SJSA1 (cell line): ENCODE measurements at regions not wholly inside any gene's neighbourhood (a gene's known extent, or its start where the extent isn't known, plus 50 kb on each side); places are given as distances from the start of the nearest gene placed in this dataset.

Experiments
- DNase-seq, 2 experiments: peaks; one replicate each; pipeline ENCODE4 v3.0.0-alpha.2; 2015 to 2020; ENCODE audit warnings: low spot score in 2 of 2, low read depth in 1 of 2
- H3K27ac ChIP-seq: fragments of 250-450 bp; sonication (Bioruptor Pico); 2 replicates; pipeline ENCODE4 v1.5.1; 2020; ENCODE audit warnings: mild to moderate bottlenecking, moderate library complexity
- H3K27me3 ChIP-seq: fragments of 250-450 bp; sonication (Bioruptor Pico); replicated peaks from 2 replicates; pipeline ENCODE4 v1.5.1; 2020; ENCODE audit warnings: mild to moderate bottlenecking, moderate library complexity
- H3K36me3 ChIP-seq: fragments of 250-450 bp; sonication (Bioruptor Pico); 2 replicates; pipeline ENCODE4 v1.5.1; 2020; ENCODE audit warnings: mild to moderate bottlenecking
- H3K4me1 ChIP-seq: fragments of 250-450 bp; sonication (Bioruptor Pico); replicated peaks from 2 replicates; pipeline ENCODE4 v1.6.1; 2021; ENCODE audit warnings: mild to moderate bottlenecking
- H3K4me3 ChIP-seq: fragments of 250-450 bp; sonication (Bioruptor Pico); 2 replicates; pipeline ENCODE4 v1.5.1; 2020; ENCODE audit warnings: mild to moderate bottlenecking
- H3K9me3 ChIP-seq: fragments of 250-450 bp; sonication (Bioruptor Pico); replicated peaks from 2 replicates; pipeline ENCODE4 v1.5.1; 2020; ENCODE audit warnings: mild to moderate bottlenecking

DNA sequence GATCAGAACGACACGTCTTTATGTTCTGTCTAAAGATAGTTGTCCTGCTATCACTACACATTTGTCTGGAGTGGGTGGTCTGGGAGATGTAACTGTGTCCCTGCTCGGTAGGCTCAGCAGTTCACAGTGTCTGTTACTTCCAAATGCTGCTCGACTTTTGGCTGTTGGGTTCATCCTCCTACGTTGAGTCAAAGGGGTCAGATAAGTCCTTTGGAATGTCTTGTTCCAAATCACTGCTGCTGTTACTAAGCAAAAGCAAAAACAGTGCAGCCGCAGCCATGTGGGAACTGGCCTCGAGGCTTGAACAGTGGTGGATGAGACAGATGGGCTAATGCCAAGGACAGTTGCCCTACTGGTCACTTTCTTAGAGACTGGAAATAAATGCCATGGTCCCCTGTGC is 272.2 kb upstream of the MAP3K7 start:
- Histone ChIP-seq H3K27ac (no peak overlapping the region), H3K4me1 (no peaks in the 10 kb centered on the region), H3K36me3 (no peaks in the 10 kb centered on the region), H3K4me3 (no peak overlapping the region), H3K27me3 (no peaks in the 10 kb centered on the region), H3K9me3 (no peaks in the 10 kb centered on the region)
- no peak for DNase-seq

DNA sequence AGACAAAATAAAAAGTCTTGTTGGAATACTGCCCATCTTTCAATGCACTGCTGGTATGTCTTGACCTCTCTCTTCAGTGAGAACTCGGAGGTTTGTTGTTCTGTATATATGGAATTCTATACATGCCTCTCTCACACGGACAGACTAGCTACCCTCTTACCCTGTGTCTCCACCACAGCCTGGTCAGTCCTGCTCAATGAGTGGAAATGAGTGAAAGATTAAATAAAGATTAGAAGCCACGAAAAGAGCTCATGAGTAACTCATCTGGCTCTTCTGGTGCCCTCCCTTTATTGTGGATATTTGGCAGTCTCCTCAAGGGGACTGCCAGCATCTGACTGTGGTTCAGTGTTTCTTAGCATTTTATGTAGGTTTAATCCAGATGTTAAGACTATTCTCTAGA is 262.8 kb upstream of the MAP3K7 start:
- Histone ChIP-seq H3K27me3 (peaks cover 6% of the 10 kb centered on the region; the same call in 1 of the 2 replicates), H3K36me3 (no peaks in the 10 kb centered on the region), H3K9me3 (no peaks in the 10 kb centered on the region), H3K4me1 (no peaks in the 10 kb centered on the region), H3K27ac (no peak overlapping the region), H3K4me3 (no peak overlapping the region)
- no peak for DNase-seq

GRCh38 chr6:90846824-90847223 is 260.0 kb upstream of the MAP3K7 start:
- H3K9me3 ChIP-seq, result no peaks in the 10 kb centered on the region
- H3K4me3 ChIP-seq, result no peak overlapping the region
- DNase-seq, result no peak
- no peak overlapping the region for H3K27ac ChIP-seq
- peaks cover 6% of the 10 kb centered on the region; the same call in 1 of the 2 replicates for H3K27me3 ChIP-seq
- no peaks in the 10 kb centered on the region for H3K36me3 ChIP-seq
- H3K4me1 ChIP-seq, result no peaks in the 10 kb centered on the region

GRCh38 chr6:90835596-90836212 is 248.8 kb upstream of the MAP3K7 start:
- no peak overlapping the region for H3K4me3 ChIP-seq
- no peaks in the 10 kb centered on the region for H3K4me1 ChIP-seq
- H3K9me3 ChIP-seq, result no peaks in the 10 kb centered on the region
- no peak for DNase-seq
- no peak overlapping the region for H3K27ac ChIP-seq
- no peaks in the 10 kb centered on the region for H3K36me3 ChIP-seq
- no peaks in the 10 kb centered on the region for H3K27me3 ChIP-seq

- H3K9me3 ChIP-seq, result no peaks in the 10 kb centered on the region
- no peak overlapping the region for H3K27ac ChIP-seq
- no peak overlapping the region for H3K4me3 ChIP-seq
- no peaks in the 10 kb centered on the region for H3K4me1 ChIP-seq
- no peak for DNase-seq
- H3K27me3 ChIP-seq, result no peaks in the 10 kb centered on the region
- no peaks in the 10 kb centered on the region for H3K36me3 ChIP-seq
These were observed 242.4 kb upstream of the MAP3K7 start for GRCh38 chr6:90829311-90829710.

- Histone ChIP-seq H3K4me3 (no peak overlapping the region), H3K9me3 (no peaks in the 10 kb centered on the region), H3K36me3 (no peaks in the 10 kb centered on the region), H3K4me1 (no peaks in the 10 kb centered on the region), H3K27me3 (no peaks in the 10 kb centered on the region), H3K27ac (no peak overlapping the region)
- no peak for DNase-seq
These were observed 233.6 kb upstream of the MAP3K7 start for GRCh38 chr6:90820436-90820835.

DNA sequence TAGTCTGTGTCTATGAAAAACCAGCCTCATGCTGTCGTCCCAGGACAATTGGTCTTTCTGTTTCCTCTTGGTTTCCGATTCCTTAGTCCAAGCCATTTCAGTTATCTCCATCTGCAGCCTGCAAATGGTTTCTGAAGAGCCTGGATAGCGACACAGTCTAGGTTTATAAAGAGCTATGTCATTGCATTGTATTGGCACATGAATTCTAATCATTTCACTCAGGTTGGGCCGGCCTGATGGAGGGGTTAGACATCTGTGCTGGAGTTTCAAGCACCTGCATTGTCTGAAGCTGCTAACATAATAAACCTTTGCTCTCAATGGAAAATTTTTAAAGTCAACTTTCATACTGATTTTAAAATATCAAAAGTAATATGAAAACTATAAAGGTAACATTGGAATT is 232.6 kb upstream of the MAP3K7 start:
- H3K4me3 ChIP-seq, result no peak overlapping the region
- no peak for DNase-seq
- H3K27me3 ChIP-seq, result no peaks in the 10 kb centered on the region
- no peaks in the 10 kb centered on the region for H3K9me3 ChIP-seq
- no peaks in the 10 kb centered on the region for H3K36me3 ChIP-seq
- H3K27ac ChIP-seq, result no peak overlapping the region
- H3K4me1 ChIP-seq, result no peaks in the 10 kb centered on the region

GRCh38 chr6:90818163-90818562 is 231.3 kb upstream of the MAP3K7 start:
- Histone ChIP-seq H3K27me3 (no peaks in the 10 kb centered on the region), H3K4me1 (no peaks in the 10 kb centered on the region), H3K9me3 (no peaks in the 10 kb centered on the region), H3K27ac (no peak overlapping the region), H3K4me3 (no peak overlapping the region), H3K36me3 (no peaks in the 10 kb centered on the region)
- DNase-seq, result no peak

- no peak for DNase-seq
- H3K9me3 ChIP-seq, result no peaks in the 10 kb centered on the region
- no peaks in the 10 kb centered on the region for H3K36me3 ChIP-seq
- no peak overlapping the region for H3K27ac ChIP-seq
- no peak overlapping the region for H3K4me3 ChIP-seq
- no peaks in the 10 kb centered on the region for H3K27me3 ChIP-seq
- H3K4me1 ChIP-seq, result no peaks in the 10 kb centered on the region
These were observed 229.9 kb upstream of the MAP3K7 start for GRCh38 chr6:90816764-90817163.

DNA sequence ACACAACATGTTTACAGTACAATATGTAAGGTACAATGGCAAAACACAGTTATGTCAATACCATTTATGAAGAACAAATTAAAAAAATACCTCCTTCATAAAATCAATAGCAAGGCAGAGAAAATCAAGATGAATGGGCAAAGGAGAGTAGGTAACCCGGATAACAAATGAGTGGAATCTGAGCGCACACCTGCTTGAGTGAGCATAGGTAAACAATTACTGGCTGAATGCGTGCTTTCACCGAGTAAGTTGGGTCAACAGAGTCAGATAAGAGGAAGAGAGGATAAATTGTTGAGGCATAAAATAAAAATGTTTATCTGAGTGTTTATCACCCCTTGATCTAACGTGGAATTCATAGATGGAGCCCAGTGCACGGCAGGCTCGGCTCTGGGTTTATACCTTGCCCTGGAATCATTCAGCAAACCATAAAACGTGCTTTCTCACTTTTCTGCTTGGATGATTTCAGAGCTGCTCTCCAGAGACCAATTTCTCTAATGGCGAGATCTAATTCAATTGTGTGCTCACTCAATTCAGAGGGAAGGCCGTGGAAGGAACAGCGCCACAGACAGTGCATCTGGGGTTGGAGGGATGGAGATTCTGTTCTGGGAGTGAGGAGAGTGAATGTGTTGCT is 224.8 kb upstream of the MAP3K7 start:
- Histone ChIP-seq H3K4me1 (no peaks in the 10 kb centered on the region), H3K36me3 (no peaks in the 10 kb centered on the region), H3K27me3 (no peaks in the 10 kb centered on the region), H3K27ac (no peak overlapping the region), H3K4me3 (no peak overlapping the region), H3K9me3 (no peaks in the 10 kb centered on the region)
- no peak for DNase-seq

- H3K4me1 ChIP-seq, result no peaks in the 10 kb centered on the region
- H3K36me3 ChIP-seq, result no peaks in the 10 kb centered on the region
- no peaks in the 10 kb centered on the region; the same call in 1 of the 2 replicates for H3K27me3 ChIP-seq
- H3K4me3 ChIP-seq, result no peak overlapping the region
- no peaks in the 10 kb centered on the region for H3K9me3 ChIP-seq
- H3K27ac ChIP-seq, result no peak overlapping the region
- DNase-seq, result no peak
These were observed 222.2 kb upstream of the MAP3K7 start for GRCh38 chr6:90809035-90809434.

DNA sequence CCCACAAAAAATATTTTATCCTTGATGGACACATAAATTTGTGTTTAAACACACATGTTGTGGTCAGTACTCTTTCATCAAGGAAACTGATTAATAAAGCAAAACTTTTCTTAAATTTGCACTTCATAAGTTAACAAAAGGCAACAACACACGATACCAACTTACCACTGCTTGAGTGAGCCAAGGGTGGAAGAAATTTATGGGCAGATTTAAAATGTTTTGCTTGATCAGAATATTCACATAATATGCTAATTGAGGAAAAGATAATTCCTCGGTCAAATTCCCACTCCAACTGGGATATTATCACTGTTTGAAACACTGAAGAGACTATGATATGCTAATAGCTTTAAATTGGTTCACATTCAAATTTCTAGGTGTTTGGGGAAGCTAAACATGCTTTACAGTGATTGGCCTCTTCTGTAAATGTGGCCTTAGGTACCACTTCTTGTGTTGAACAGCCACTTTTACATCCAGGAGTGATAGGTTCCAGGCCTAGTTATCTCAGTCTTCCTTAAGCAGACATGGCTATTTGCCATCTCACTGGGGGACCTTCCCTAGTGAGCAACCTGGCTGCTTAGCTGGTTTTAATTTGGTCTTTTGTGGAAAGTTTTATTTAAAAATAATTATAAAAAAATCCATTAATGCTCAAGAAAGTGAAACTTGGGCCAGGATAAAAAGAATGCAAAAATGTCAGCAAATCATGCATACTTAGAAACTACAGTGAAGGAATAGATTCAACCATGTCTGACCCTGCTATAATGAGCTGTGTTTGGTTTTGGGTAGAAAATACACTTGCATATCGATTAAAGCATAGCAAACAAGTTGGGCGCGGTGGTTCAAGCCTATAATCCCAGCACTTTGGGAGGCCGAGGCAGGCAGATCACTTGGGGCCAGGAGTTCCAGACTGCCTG is 221.2 kb upstream of the MAP3K7 start:
- Histone ChIP-seq H3K27ac (no peak overlapping the region), H3K9me3 (no peaks in the 10 kb centered on the region), H3K4me3 (no peak overlapping the region), H3K27me3 (peaks cover 2% of the 10 kb centered on the region; the same call in 1 of the 2 replicates), H3K4me1 (no peaks in the 10 kb centered on the region), H3K36me3 (no peaks in the 10 kb centered on the region)
- DNase-seq, result no peak

DNA sequence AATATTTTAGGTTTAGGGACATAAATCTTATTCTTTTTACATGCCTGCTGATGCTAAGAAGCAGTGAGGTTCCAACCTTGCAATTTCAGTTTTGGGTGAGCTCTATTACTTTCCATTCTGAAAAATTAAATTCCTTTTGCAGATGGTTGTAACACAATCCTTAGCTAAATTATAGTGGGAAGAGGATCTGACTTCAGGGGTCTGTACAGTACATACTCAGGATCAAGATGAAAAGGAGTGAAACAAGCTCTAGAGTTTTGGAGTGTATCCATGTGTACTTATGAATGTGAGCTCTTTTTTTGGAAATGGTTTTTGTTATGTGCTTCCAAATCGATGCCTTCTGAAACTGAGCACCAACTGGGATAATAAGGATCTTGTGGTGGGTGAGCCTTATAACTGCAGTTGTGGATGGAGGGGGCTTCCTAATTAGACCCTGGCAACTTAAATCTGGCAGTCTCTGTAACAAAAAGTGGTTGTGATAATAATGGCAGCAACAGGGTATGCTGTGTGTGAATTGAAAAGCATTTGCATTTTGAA is 218.8 kb upstream of the MAP3K7 start:
- DNase-seq, result no peak
- H3K9me3 ChIP-seq, result no peaks in the 10 kb centered on the region
- peaks cover 2% of the 10 kb centered on the region; the same call in 1 of the 2 replicates for H3K27me3 ChIP-seq
- no peak overlapping the region for H3K4me3 ChIP-seq
- H3K36me3 ChIP-seq, result no peaks in the 10 kb centered on the region
- no peaks in the 10 kb centered on the region for H3K4me1 ChIP-seq
- H3K27ac ChIP-seq, result no peak overlapping the region

- Histone ChIP-seq H3K4me1 (no peaks in the 10 kb centered on the region), H3K27ac (no peak overlapping the region), H3K4me3 (no peak overlapping the region), H3K36me3 (no peaks in the 10 kb centered on the region), H3K9me3 (no peaks in the 10 kb centered on the region), H3K27me3 (peaks cover 2% of the 10 kb centered on the region; the same call in 1 of the 2 replicates)
- DNase-seq, result no peak
These were observed 217.1 kb upstream of the MAP3K7 start for GRCh38 chr6:90803956-90804355.
